ENCODE measurements at regions not wholly inside any gene's neighbourhood (a gene's known extent, or its start where the extent isn't known, plus 50 kb on each side); places are given as distances from the start of the nearest gene placed in this dataset.

- Histone ChIP-seq H3K36me3 (ENCODE audit: control insufficient read depth, insufficient read depth, low read length) (no peaks in the 10 kb centered on the region), H3K4me1 (ENCODE audit: control insufficient read depth, insufficient read depth, low read length) (no peaks in the 10 kb centered on the region), H3K9me3 (ENCODE audit: control insufficient read depth, insufficient read depth, low read length) (no peaks in the 10 kb centered on the region), H3K27ac (ENCODE audit: low read length) (no peak overlapping the region), H3K4me3 (ENCODE audit: low read length) (no peak overlapping the region), H3K27me3 (ENCODE audit: control insufficient read depth, insufficient read depth, low read length) (no peaks in the 10 kb centered on the region)
- no peak for DNase-seq
- WGBS (ENCODE audit: insufficient coverage), result 91% methylated on average over 1 of the region's 2 CpGs
- Mint-ChIP-seq H3K27me3 (ENCODE audit: low read depth in 2 of 2) (no peaks in the 10 kb centered on the region), H3K4me1 (peaks cover 0 to 6% of the 10 kb centered on the region in 2 donors), H3K27ac (no peak overlapping the region), H3K4me3 (no peak overlapping the region), H3K9me3 (peaks cover 2 to 3% of the 10 kb centered on the region in 2 donors), H3K36me3 (no peaks in the 10 kb centered on the region)
- intact Hi-C loops (cut with micrococcal nuclease), result no loop called here
- TF ChIP-seq CTCF (IDR thresholded peaks at IDR 0.05), result no peak
- ATAC-seq, result no peak
Observed at GRCh38 chr14:86515195-86515594, 985.3 kb downstream of the FLRT2 start.

- no peaks in the 10 kb centered on the region for H3K9me3 ChIP-seq (ENCODE audit: control insufficient read depth, insufficient read depth, low read length)
- no peak overlapping the region for H3K27ac Mint-ChIP-seq
- 62% methylated on average over 3 of the region's 3 CpGs for WGBS (ENCODE audit: insufficient coverage)
- ATAC-seq (no peak), DNase-seq (no peak)
- TF ChIP-seq CTCF (IDR thresholded peaks at IDR 0.05), result no peak
- no peaks in the 10 kb centered on the region for H3K4me1 ChIP-seq (ENCODE audit: control insufficient read depth, insufficient read depth, low read length)
- H3K4me3 ChIP-seq (ENCODE audit: low read length), result no peak overlapping the region
- no peak overlapping the region for H3K27ac ChIP-seq (ENCODE audit: low read length)
- peaks cover 0 to 3% of the 10 kb centered on the region in 2 donors for H3K9me3 Mint-ChIP-seq
- intact Hi-C loops (cut with micrococcal nuclease), result no loop called here
- H3K4me3 Mint-ChIP-seq, result no peak overlapping the region
- peaks cover 0 to 6% of the 10 kb centered on the region in 2 donors for H3K4me1 Mint-ChIP-seq
- H3K36me3 Mint-ChIP-seq, result no peaks in the 10 kb centered on the region
- no peaks in the 10 kb centered on the region for H3K36me3 ChIP-seq (ENCODE audit: control insufficient read depth, insufficient read depth, low read length)
- H3K27me3 Mint-ChIP-seq (ENCODE audit: low read depth in 2 of 2), result no peaks in the 10 kb centered on the region
- no peaks in the 10 kb centered on the region for H3K27me3 ChIP-seq (ENCODE audit: control insufficient read depth, insufficient read depth, low read length)
Observed at GRCh38 chr14:86513564-86513963, 983.6 kb downstream of the FLRT2 start.

GRCh38 chr14:86513056-86513455 lies 983.1 kb downstream of the FLRT2 start:
- Histone ChIP-seq H3K9me3 (ENCODE audit: control insufficient read depth, insufficient read depth, low read length) (no peaks in the 10 kb centered on the region), H3K27ac (ENCODE audit: low read length) (no peak overlapping the region), H3K36me3 (ENCODE audit: control insufficient read depth, insufficient read depth, low read length) (no peaks in the 10 kb centered on the region), H3K27me3 (ENCODE audit: control insufficient read depth, insufficient read depth, low read length) (no peaks in the 10 kb centered on the region), H3K4me3 (ENCODE audit: low read length) (no peak overlapping the region), H3K4me1 (ENCODE audit: control insufficient read depth, insufficient read depth, low read length) (no peaks in the 10 kb centered on the region)
- 54% methylated on average over 3 of the region's 4 CpGs for WGBS (ENCODE audit: insufficient coverage)
- no peak overlapping the region for H3K27ac Mint-ChIP-seq
- no peak for TF ChIP-seq CTCF (IDR thresholded peaks at IDR 0.05)
- intact Hi-C loops (cut with micrococcal nuclease), result no loop called here
- H3K4me3 Mint-ChIP-seq, result no peak overlapping the region
- ATAC-seq, result no peak
- peaks cover 0 to 6% of the 10 kb centered on the region in 2 donors for H3K4me1 Mint-ChIP-seq
- H3K27me3 Mint-ChIP-seq (ENCODE audit: low read depth in 2 of 2), result no peaks in the 10 kb centered on the region
- no peak for DNase-seq
- H3K9me3 Mint-ChIP-seq, result peaks cover 0 to 3% of the 10 kb centered on the region in 2 donors
- H3K36me3 Mint-ChIP-seq, result no peaks in the 10 kb centered on the region

GRCh38 chr14:86510491-86510890 lies 980.5 kb downstream of the FLRT2 start:
- Mint-ChIP-seq H3K27me3 (ENCODE audit: low read depth in 2 of 2) (no peaks in the 10 kb centered on the region), H3K4me1 (peaks cover 0 to 5% of the 10 kb centered on the region in 2 donors), H3K27ac (no peak overlapping the region), H3K9me3 (peaks cover 0 to 3% of the 10 kb centered on the region in 2 donors), H3K36me3 (no peaks in the 10 kb centered on the region), H3K4me3 (no peak overlapping the region)
- DNase-seq, result no peak
- no peak overlapping the region for H3K4me3 ChIP-seq (ENCODE audit: low read length)
- no peak for TF ChIP-seq CTCF (IDR thresholded peaks at IDR 0.05)
- intact Hi-C loops (cut with micrococcal nuclease), result no loop called here
- no peaks in the 10 kb centered on the region for H3K36me3 ChIP-seq (ENCODE audit: control insufficient read depth, insufficient read depth, low read length)
- H3K27ac ChIP-seq (ENCODE audit: low read length), result no peak overlapping the region
- no peaks in the 10 kb centered on the region for H3K27me3 ChIP-seq (ENCODE audit: control insufficient read depth, insufficient read depth, low read length)
- no peaks in the 10 kb centered on the region for H3K9me3 ChIP-seq (ENCODE audit: control insufficient read depth, insufficient read depth, low read length)
- H3K4me1 ChIP-seq (ENCODE audit: control insufficient read depth, insufficient read depth, low read length), result no peaks in the 10 kb centered on the region
- WGBS (ENCODE audit: insufficient coverage), result 100% methylated on average over 5 of the region's 5 CpGs
- ATAC-seq, result no peak
